Dendritic cell treated with granulocyte-macrophage colony-stimulating factor and Interleukin-4, amounts not matched to agents 40 ng/mL and 50 ng/mL, for 4 days (primary cell): ENCODE measurements at regions not wholly inside any gene's neighbourhood (a gene's known extent, or its start where the extent isn't known, plus 50 kb on each side); places are given as distances from the start of the nearest gene placed in this dataset.

Experiments used
- H3K27ac Mint-ChIP-seq: one replicate; pipeline ENCODE4 v1.8.0; 2022; ENCODE audit warnings: mild to moderate bottlenecking, mixed read lengths
- H3K27me3 Mint-ChIP-seq: one replicate; pipeline ENCODE4 v1.8.0; 2022; ENCODE audit warnings: mild to moderate bottlenecking, mixed read lengths
- H3K36me3 Mint-ChIP-seq: one replicate; pipeline ENCODE4 v1.8.0; 2022; ENCODE audit warnings: low read depth, mixed read lengths
- H3K4me1 Mint-ChIP-seq: one replicate; pipeline ENCODE4 v1.8.0; 2022; ENCODE audit warnings: low read depth, mixed read lengths
- H3K4me3 Mint-ChIP-seq: one replicate; pipeline ENCODE4 v1.8.0; 2022; ENCODE audit warnings: mild to moderate bottlenecking, moderate library complexity, mixed read lengths
- H3K9me3 Mint-ChIP-seq: one replicate; pipeline ENCODE4 v1.8.0; 2022; ENCODE audit warnings: mixed read lengths
- intact Hi-C: fragments of 100-400 bp; cut with micrococcal nuclease; formaldehyde crosslinking; loops from one replicate; pipeline ENCODE4 v1.15.0; 2022

DNA sequence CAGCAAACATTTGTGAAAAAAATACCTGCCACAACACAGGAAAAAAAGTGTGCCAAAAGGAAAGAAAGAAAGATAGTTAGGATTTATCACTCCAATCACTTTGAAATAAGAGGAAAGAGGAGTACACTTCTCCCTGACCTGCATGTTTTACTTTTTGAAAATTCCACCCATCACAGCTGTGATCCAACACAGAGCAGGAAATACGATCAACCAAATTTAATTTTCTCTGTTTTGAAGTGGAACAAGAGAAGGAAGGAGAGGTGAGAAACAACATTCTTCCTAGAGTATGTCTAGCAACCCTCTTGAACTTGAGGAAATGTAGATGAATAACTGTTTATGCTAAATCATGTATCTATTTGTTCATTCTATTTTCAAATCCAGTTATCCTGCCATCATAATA is 284.7 kb upstream of the SYT1 start:
- no peaks in the 10 kb centered on the region for H3K36me3 Mint-ChIP-seq
- H3K27ac Mint-ChIP-seq = no peak overlapping the region
- intact Hi-C loops = loop anchor here (10.0 kb wide), 1 partner anchor 435 kb away; no protein-coding TSS in a partner anchor
- no peaks in the 10 kb centered on the region for H3K4me1 Mint-ChIP-seq
- H3K27me3 Mint-ChIP-seq = no peaks in the 10 kb centered on the region
- H3K9me3 Mint-ChIP-seq = peaks cover 24% of the 10 kb centered on the region
- H3K4me3 Mint-ChIP-seq = no peak overlapping the region

DNA sequence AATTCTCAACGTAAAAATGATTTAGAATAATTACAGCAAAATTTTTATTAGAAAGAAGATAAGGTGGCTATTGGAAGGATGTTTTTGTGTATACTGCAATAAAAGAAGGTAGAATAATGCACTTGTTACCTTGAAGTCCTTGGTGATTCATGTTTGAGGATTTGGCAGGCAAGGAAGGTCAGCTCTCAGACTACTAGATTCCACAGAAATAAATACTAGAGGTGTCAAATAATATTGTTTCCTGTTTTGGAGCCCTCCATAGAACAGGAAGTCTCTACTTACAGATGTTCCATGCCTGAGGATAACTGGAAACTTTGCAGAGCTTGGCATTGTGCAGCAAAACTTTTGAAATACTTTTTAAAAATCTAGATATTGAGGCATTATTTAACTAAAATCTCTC is 284.3 kb upstream of the SYT1 start:
- intact Hi-C loops = loop anchor here (10.0 kb wide), 1 partner anchor 435 kb away; no protein-coding TSS in a partner anchor
- Mint-ChIP-seq H3K9me3 (peaks cover 29% of the 10 kb centered on the region), H3K4me1 (no peaks in the 10 kb centered on the region), H3K36me3 (no peaks in the 10 kb centered on the region), H3K27me3 (no peaks in the 10 kb centered on the region), H3K27ac (no peak overlapping the region), H3K4me3 (no peak overlapping the region)

DNA sequence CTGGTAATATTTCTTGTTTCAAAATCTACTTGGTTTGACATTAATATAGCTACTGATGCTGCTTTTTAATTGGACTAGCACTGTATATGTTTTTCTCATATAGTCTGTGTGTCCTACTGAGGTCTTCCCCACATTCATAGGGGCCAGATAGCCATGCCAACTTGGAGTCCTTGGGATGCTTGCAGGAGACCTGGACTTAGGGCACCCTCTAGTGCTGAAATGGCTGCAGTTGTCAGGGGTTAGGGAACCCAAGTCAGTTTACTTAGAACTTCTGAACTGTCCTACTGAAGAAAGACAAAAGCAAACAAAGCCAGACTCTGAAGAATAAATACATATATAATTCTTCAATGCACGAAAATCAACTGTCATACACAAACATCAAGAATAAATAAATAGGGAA is 279.9 kb upstream of the SYT1 start:
- peaks cover 35% of the 10 kb centered on the region for H3K9me3 Mint-ChIP-seq
- no peak overlapping the region for H3K27ac Mint-ChIP-seq
- no peaks in the 10 kb centered on the region for H3K36me3 Mint-ChIP-seq
- intact Hi-C loops = loop anchor here (10.0 kb wide), 1 partner anchor 440 kb away; no protein-coding TSS in a partner anchor
- no peak overlapping the region for H3K4me3 Mint-ChIP-seq
- no peaks in the 10 kb centered on the region for H3K27me3 Mint-ChIP-seq
- H3K4me1 Mint-ChIP-seq = no peaks in the 10 kb centered on the region

DNA sequence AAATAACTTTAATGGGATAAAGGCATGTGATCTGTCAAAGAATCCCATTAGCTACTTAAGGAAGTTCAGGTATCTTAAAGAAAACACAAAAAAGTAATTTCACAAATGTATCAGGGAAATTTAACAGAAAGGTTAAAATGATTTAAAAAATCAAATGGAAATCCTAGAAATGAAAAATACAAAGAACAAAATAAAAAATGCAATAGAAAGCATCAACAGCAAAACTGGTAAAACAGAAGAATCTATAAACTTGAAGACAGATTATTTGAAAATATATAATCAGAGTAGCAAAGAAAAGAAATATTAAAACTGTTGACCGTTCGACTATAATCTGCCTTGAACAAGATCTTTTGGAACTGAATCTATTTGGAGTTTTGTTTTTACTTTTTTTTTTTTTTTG is 279.4 kb upstream of the SYT1 start:
- H3K36me3 Mint-ChIP-seq = no peaks in the 10 kb centered on the region
- intact Hi-C loops = loop anchor here (10.0 kb wide), 1 partner anchor 440 kb away; no protein-coding TSS in a partner anchor
- H3K27ac Mint-ChIP-seq = no peak overlapping the region
- peaks cover 35% of the 10 kb centered on the region for H3K9me3 Mint-ChIP-seq
- no peaks in the 10 kb centered on the region for H3K4me1 Mint-ChIP-seq
- no peaks in the 10 kb centered on the region for H3K27me3 Mint-ChIP-seq
- H3K4me3 Mint-ChIP-seq = no peak overlapping the region

DNA sequence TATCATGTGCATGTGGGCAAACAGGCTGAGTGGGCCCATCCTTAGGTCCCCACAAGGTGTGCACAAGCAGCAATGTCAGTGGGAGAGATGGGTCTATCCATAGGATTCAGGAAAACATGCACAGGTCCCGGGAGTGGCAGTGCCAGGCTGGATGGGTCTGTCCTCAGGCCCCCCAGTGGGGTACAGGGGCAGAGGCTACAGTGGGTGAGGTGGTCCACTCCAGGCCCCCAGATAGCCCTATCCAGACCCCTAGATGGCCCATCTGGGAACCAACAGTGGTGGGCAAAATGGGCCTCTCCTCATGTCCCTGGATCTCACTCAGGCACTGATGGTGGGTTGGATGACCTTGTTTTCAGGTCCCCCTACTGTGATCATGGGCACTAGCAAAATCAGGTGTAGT is 277.8 kb upstream of the SYT1 start:
- Mint-ChIP-seq H3K27me3 (no peaks in the 10 kb centered on the region), H3K4me1 (no peaks in the 10 kb centered on the region)

DNA sequence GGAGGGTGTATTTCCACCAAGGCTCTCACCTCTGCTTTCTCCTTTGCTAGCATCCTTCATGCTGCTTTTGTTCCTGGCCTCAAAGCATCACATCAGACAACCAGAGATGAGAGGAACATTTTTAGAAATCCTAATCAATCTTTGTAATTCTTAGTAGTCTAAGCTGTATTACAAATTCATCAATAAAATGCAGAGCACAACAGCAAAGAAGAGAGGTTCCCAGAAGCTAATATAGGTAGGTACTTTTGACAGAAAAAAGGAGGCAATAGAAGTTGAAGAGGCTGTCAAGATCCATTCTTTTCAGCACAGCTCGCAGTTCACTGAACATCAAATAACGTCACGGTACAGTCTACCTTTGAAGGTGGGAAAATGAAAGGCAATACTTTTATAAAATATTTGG is 265.2 kb upstream of the SYT1 start:
- intact Hi-C loops = no loop called here
- no peak overlapping the region for H3K4me3 Mint-ChIP-seq
- H3K27me3 Mint-ChIP-seq = no peaks in the 10 kb centered on the region
- H3K27ac Mint-ChIP-seq = no peak overlapping the region
- H3K9me3 Mint-ChIP-seq = peaks cover 13% of the 10 kb centered on the region
- H3K36me3 Mint-ChIP-seq = no peaks in the 10 kb centered on the region
- no peaks in the 10 kb centered on the region for H3K4me1 Mint-ChIP-seq

More for the DNA sequence above, 277.8 kb upstream of the SYT1 start:
- Mint-ChIP-seq H3K9me3 (peaks cover 35% of the 10 kb centered on the region), H3K4me3 (no peak overlapping the region), H3K27ac (no peak overlapping the region), H3K36me3 (no peaks in the 10 kb centered on the region)
- intact Hi-C loops = loop anchor here (10.0 kb wide), 1 partner anchor 442 kb away; no protein-coding TSS in a partner anchor

DNA sequence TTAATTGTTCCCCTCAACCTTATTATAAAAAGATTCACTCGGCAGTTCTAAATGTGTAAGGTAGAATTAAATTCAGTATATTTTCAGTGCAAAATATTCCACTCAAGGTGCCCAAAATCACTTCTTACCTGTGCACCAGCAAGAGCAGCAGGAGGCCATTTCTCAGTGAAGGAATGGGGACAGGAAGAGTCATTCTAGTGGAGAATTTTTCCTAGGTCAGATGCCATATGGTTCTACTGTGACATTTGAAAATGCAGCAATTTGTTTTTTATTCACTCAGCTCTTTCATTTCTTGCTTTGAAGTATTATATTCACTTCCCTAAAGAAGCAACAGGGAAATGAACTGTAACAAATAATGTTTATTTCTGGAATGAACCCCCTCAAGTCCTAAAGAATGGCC is 264.0 kb upstream of the SYT1 start:
- Mint-ChIP-seq H3K27ac (no peak overlapping the region), H3K4me3 (no peak overlapping the region), H3K9me3 (peaks cover 20% of the 10 kb centered on the region), H3K36me3 (no peaks in the 10 kb centered on the region), H3K4me1 (no peaks in the 10 kb centered on the region), H3K27me3 (no peaks in the 10 kb centered on the region)
- intact Hi-C loops = no loop called here

DNA sequence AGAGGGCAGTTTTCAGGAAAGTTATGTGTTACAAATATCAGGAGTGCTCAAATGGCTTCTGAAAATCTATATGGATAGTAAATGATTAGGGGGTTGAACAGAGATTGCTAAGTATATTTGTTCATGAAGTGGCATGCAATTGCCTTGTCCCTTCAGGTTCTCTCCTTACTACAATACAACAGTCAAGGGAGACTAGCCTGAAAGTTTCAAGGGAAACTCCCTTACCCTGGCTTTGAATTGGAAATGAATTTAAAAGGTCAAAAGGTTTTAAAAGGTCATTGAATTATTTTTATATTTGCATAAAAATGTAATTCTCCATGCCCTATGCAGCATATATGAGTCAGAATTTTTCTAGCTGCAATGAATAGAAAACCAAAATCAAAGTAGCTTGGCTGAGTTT is 253.1 kb upstream of the SYT1 start:
- no peak overlapping the region for H3K27ac Mint-ChIP-seq
- no peaks in the 10 kb centered on the region for H3K36me3 Mint-ChIP-seq
- no peaks in the 10 kb centered on the region for H3K4me1 Mint-ChIP-seq
- H3K27me3 Mint-ChIP-seq = no peaks in the 10 kb centered on the region
- no peak overlapping the region for H3K4me3 Mint-ChIP-seq
- intact Hi-C loops = no loop called here
- H3K9me3 Mint-ChIP-seq = peaks cover 17% of the 10 kb centered on the region

DNA sequence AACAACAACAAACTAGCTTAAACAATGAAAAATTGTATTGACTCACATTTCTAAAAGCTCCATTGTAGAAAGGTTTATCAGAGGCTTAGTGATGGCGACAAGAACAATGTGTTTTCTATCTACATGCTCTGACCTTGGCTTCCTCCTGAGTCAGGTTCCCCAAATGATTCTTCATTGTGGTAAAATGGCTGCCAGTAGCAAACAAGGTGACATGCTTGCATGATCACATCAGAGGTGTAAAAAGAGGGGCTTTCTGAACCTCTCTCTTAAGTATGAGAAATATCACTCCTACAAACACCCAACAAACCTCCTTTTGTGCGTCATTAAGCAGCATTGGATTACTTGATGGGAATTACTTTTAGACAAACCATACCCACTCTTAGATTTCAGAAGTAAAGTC is 252.4 kb upstream of the SYT1 start:
- Mint-ChIP-seq H3K9me3 (peaks cover 17% of the 10 kb centered on the region), H3K27me3 (no peaks in the 10 kb centered on the region), H3K4me3 (no peak overlapping the region), H3K27ac (no peak overlapping the region), H3K36me3 (no peaks in the 10 kb centered on the region), H3K4me1 (no peaks in the 10 kb centered on the region)
- intact Hi-C loops = no loop called here

DNA sequence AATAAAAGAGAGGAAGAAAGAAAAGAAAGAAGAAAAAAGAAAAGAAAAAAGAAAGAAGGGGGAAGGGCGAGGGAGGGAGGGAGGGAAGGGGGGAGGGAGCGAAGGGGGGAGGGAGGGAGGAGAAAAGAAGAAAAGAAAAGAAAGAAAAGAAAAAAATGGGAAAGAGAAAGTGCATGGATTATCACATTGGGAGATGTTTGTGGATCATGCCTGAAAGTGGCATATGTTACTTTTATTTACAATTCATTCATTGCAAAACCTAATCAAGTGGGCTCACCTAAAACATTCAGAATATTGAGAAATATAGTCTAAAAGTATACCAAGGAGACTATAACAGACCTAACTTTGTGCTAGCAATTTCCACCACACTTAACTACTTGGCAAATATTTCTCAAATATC is 246.9 kb upstream of the SYT1 start:
- Mint-ChIP-seq H3K27me3 (no peaks in the 10 kb centered on the region), H3K4me3 (no peak overlapping the region), H3K27ac (no peak overlapping the region), H3K4me1 (no peaks in the 10 kb centered on the region), H3K36me3 (no peaks in the 10 kb centered on the region), H3K9me3 (no peaks in the 10 kb centered on the region)
- intact Hi-C loops = no loop called here

DNA sequence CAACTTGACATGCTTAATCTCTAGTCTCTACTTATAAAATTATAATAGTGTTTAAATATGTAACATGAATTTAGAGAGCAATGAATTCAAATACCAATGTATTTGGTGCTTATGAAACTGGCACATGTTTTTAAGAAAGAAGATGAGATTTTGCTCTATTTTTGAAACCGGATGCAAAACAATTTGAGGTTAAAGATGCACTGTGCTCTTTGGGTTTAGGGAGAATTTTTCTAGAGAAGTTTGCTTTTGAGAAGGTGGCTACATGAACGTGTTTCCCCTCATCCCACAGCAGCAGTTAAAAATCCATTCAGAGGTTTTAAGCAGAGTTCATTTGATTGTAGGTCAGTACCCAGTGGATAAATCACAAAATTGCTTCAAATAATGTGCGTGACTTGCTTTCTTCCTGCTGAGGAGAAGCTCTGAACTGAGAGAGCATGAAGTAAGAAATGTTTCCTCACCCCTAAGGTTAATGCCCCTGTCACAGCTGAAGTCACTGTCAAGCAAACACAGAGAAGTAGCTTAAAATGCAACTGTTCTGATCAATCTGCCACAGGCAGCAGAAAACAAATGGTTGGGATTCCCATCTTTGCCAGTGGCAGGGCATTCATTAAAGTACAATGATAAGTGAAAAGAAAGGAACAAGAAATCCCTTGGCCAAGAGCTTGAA is 241.9 kb upstream of the SYT1 start:
- intact Hi-C loops = no loop called here
- H3K27me3 Mint-ChIP-seq = no peaks in the 10 kb centered on the region
- no peaks in the 10 kb centered on the region for H3K4me1 Mint-ChIP-seq
- H3K9me3 Mint-ChIP-seq = no peaks in the 10 kb centered on the region
- H3K4me3 Mint-ChIP-seq = no peak overlapping the region
- no peak overlapping the region for H3K27ac Mint-ChIP-seq
- no peaks in the 10 kb centered on the region for H3K36me3 Mint-ChIP-seq

DNA sequence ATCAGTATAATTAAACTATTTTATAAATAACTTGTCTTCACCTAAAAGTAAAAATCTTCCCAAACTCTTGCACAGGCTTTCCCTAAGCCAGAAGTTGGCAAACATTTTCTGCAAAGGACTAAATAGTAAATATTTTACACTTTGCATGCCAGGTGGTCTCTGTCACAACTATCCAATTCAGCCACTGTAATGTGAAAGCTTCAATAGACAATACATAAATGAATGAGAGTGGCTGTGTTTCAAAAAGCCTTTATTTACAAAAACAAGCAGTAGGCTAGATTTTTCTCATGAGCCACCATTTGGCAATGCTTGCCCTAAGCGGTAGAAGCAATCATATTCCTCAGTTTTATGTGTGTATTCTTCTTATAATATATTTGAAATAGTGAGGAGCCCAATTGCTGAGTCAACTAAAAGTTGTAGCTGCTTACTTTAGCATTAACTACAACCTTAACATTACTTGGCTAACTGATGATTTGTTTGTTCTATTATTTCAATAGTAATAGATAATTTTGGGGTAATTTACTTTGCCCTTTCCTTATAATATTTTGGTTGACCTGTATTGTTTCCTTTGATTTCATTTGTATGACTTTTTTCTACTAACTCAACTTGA is 236.0 kb upstream of the SYT1 start:
- no peak overlapping the region for H3K27ac Mint-ChIP-seq
- H3K4me3 Mint-ChIP-seq = no peak overlapping the region

DNA sequence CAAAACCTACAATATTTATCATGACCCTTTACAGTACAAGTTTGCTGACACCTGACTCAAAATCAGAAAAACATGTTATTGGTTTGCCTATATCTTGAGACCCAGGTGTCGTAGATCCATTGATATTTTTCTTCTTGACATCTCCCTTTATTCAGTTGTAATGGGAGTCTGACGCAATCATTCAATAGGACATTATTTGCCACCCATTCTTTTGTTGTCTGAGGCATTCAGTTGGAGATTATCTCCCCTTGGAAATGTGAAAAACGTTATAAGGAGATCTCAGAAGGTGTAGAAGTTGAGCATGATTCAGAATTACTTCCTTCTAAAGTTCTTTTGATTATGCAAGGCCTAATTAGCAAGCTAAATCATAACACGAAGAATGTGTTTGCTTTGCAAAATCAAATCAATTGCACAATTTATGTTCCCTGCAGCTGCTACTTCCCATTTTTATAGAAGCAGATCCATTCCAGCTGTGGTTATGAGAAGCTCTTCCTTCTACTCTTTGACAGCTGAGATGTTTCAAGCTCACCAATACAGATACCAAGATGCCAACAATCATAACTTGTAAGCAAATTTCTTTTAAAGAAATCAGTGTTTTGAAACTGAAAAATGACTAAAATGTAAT is 228.2 kb upstream of the SYT1 start:
- intact Hi-C loops = no loop called here
- no peaks in the 10 kb centered on the region for H3K36me3 Mint-ChIP-seq
- no peaks in the 10 kb centered on the region for H3K27me3 Mint-ChIP-seq
- H3K9me3 Mint-ChIP-seq = no peaks in the 10 kb centered on the region
- no peak overlapping the region for H3K4me3 Mint-ChIP-seq
- no peak overlapping the region for H3K27ac Mint-ChIP-seq
- H3K4me1 Mint-ChIP-seq = peaks cover 6% of the 10 kb centered on the region

More for the DNA sequence above, 236.0 kb upstream of the SYT1 start:
- Mint-ChIP-seq H3K9me3 (no peaks in the 10 kb centered on the region), H3K36me3 (no peaks in the 10 kb centered on the region), H3K4me1 (no peaks in the 10 kb centered on the region), H3K27me3 (no peaks in the 10 kb centered on the region)
- intact Hi-C loops = no loop called here

DNA sequence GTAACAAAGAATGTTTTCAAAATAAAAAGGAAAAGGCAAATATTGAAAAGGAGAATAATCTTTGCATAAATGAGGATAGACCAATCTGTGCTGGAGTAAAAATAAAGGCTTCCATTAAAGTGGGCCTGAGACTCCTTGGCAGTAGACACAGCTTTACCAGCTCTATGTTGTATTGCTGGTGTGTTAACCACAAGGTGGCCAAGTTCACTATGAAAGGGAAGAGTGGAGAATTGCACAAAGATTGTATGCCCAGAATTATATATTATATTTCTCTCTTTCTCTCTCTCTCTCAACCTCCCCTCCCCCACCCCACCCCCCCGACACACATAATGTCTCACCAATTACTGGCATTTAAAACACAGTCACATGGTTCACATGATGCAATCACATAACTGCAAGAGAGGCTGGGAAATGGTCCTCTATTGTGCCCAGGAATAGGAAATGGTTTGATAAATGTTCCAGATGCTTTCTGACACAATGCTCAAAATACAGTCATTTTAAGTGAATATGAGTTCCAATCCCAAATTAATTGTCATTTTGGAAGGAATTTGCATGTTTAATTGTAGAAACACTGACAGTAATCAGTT is 222.6 kb upstream of the SYT1 start:
- Mint-ChIP-seq H3K27ac (no peak overlapping the region), H3K27me3 (no peaks in the 10 kb centered on the region), H3K36me3 (no peaks in the 10 kb centered on the region), H3K4me3 (no peak overlapping the region), H3K9me3 (no peaks in the 10 kb centered on the region), H3K4me1 (no peaks in the 10 kb centered on the region)
- intact Hi-C loops = no loop called here
